HG02759 (cell line): ENCODE measurements at regions not wholly inside any gene's neighbourhood (a gene's known extent, or its start where the extent isn't known, plus 50 kb on each side); places are given as distances from the start of the nearest gene placed in this dataset.

Experiments
- ATAC-seq: cut with Tn5 transposase; IDR thresholded peaks from one replicate; pipeline ENCODE4 v1.9.1; 2021; ENCODE audit warnings: mild to moderate bottlenecking, moderate library complexity; ENCODE audit not compliant: unreplicated experiment

- ATAC-seq: no peak
Observed at GRCh38 chr7:42761486-42761885, 150.4 kb downstream of the C7orf25 start.

- no peak for ATAC-seq
Observed at GRCh38 chr7:42758124-42758523, 153.7 kb downstream of the C7orf25 start.

GRCh38 chr7:42756841-42757240, 155.0 kb downstream of the C7orf25 start:
- no peak for ATAC-seq

GRCh38 chr7:42753811-42754363, 158.0 kb downstream of the C7orf25 start:
- no peak for ATAC-seq

GRCh38 chr7:42753367-42753766, 158.5 kb downstream of the C7orf25 start:
- no peak for ATAC-seq

- ATAC-seq: no peak
Observed at GRCh38 chr7:42750172-42750571, 161.7 kb downstream of the C7orf25 start.

GRCh38 chr7:42747044-42747443, 164.8 kb downstream of the C7orf25 start:
- no peak for ATAC-seq

- no peak for ATAC-seq
Observed at GRCh38 chr7:42746214-42746613, 165.7 kb downstream of the C7orf25 start.

- ATAC-seq: no peak
Observed at GRCh38 chr7:42745357-42746059, 166.4 kb downstream of the C7orf25 start.

- no peak for ATAC-seq
Observed at GRCh38 chr7:42744746-42745145, 167.1 kb downstream of the C7orf25 start.

- no peak for ATAC-seq
Observed at GRCh38 chr7:42743077-42743858, 168.6 kb downstream of the C7orf25 start.

GRCh38 chr7:42742318-42742717, 169.6 kb downstream of the C7orf25 start:
- no peak for ATAC-seq

GRCh38 chr7:42740408-42740807, 171.5 kb downstream of the C7orf25 start:
- ATAC-seq: no peak

GRCh38 chr7:42739638-42740037, 172.2 kb downstream of the C7orf25 start:
- no peak for ATAC-seq

- ATAC-seq: no peak
Observed at GRCh38 chr7:42736931-42737330, 174.9 kb downstream of the C7orf25 start.

GRCh38 chr7:42735081-42735480, 176.8 kb downstream of the C7orf25 start:
- no peak for ATAC-seq

- no peak for ATAC-seq
Observed at GRCh38 chr7:42734568-42734967, 177.3 kb downstream of the C7orf25 start.

- ATAC-seq: no peak
Observed at GRCh38 chr7:42733040-42733439, 178.8 kb downstream of the C7orf25 start.

GRCh38 chr7:42730586-42730985, 181.3 kb downstream of the C7orf25 start:
- ATAC-seq: no peak

- ATAC-seq: no peak
Observed at GRCh38 chr7:42729053-42729765, 182.7 kb downstream of the C7orf25 start.

- ATAC-seq: no peak
Observed at GRCh38 chr7:42727451-42727850, 184.4 kb downstream of the C7orf25 start.
